NB4 (cell line): ENCODE measurements at regions not wholly inside any gene's neighbourhood (a gene's known extent, or its start where the extent isn't known, plus 50 kb on each side); places are given as distances from the start of the nearest gene placed in this dataset.

Experiments used
- CTCF ChIP-seq: IDR thresholded peaks from one replicate; pipeline ENCODE4 v1.5.1; 2012; ENCODE audit warnings: low read depth, low read length
- MAX ChIP-seq: IDR thresholded peaks from 2 replicates; pipeline ENCODE4 v1.6.1; 2011; ENCODE audit warnings: low read depth, low read length
- POLR2A ChIP-seq: IDR thresholded peaks from 2 replicates; pipeline ENCODE4 v1.6.1; 2011; ENCODE audit warnings: mild to moderate bottlenecking; ENCODE audit not compliant: insufficient read length; ENCODE audit errors: extremely low read depth

DNA sequence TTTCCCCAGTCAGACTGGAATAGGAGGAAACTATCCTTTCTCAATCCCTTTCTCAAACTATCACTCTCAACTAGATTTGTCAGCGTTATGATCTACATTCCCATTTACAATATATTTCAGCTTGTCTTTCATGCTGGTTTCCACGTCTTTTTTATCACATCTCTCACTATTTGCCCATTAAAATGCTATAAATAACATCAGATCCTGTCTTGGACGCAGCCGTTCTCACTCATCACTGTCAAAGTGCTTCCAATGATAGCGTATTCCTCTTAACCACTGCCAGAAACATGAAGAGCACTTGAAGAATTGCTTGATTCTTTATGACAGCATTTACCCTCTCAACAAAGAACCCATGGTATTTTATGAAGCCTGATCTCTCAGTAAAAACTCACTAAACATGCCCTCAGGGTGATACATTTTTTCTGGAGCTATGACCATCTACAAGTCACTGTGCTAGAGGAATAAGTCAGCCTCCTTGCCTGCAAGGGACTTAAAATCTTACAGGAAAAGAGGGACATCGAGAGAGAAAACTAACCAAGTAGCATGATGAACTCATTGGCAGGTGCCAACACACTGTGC, 205.6 kb upstream of the PFKP start:
- TF ChIP-seq POLR2A, result no peak
- TF ChIP-seq MAX, result no peak
- no peak for TF ChIP-seq CTCF
